GM18868 (cell line): ENCODE measurements at regions not wholly inside any gene's neighbourhood (a gene's known extent, or its start where the extent isn't known, plus 50 kb on each side); places are given as distances from the start of the nearest gene placed in this dataset.
"Not testable (repeated sequence)": the region's sequence is repeated elsewhere in the genome, so short reads cannot be mapped to it uniquely, and the experiment has no call there.

Source experiments
- ATAC-seq: cut with Tn5 transposase; IDR thresholded peaks from one replicate; pipeline ENCODE4 v1.9.1; 2021; ENCODE audit warnings: mild to moderate bottlenecking, moderate library complexity; ENCODE audit not compliant: unreplicated experiment

- ATAC-seq: peak; percentile 67
These were observed 425.5 kb upstream of the FTMT start for GRCh38 chr5:121426153-121426552.

DNA sequence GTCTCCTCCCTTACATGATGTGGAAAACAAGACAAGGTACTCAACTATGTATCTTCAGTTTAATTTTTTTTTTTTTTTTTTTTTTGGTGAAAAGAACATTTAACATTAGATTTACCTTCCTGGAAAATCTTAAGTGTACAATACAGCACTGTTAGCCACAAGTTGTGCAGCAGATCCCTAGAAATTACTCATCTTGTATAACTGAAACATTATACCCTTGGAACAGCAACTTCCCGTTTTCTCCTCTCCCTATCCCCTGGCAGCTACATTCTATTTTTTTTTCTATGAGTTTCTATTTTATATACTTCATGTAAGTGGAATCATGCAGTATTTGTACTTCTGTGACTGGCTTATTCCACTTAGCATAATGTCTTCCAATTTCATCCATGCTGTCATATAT lies 421.9 kb upstream of the FTMT start:
- no peak for ATAC-seq

- ATAC-seq: no peak
These were observed 421.1 kb upstream of the FTMT start for GRCh38 chr5:121430538-121430937.

DNA sequence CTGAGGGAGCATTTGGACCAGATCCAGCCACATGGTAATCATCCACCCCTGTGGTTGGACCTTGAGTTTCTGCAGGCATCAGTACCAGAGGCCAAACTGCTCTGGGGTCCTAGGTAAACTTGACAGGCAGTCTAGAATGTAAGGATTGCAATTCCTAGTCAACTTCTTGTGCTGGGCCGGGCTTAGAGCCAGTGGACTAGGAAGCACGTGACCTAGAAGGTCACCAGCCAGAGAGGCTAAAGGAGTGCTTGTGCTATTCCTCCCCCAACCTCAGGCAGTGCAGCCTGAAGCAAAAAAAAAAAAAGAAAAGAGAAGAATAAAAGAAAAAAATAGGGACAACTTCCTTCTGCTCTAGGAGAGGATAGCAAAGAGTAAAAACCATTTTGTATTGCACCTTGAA lies 406.2 kb upstream of the FTMT start:
- ATAC-seq: no peak

DNA sequence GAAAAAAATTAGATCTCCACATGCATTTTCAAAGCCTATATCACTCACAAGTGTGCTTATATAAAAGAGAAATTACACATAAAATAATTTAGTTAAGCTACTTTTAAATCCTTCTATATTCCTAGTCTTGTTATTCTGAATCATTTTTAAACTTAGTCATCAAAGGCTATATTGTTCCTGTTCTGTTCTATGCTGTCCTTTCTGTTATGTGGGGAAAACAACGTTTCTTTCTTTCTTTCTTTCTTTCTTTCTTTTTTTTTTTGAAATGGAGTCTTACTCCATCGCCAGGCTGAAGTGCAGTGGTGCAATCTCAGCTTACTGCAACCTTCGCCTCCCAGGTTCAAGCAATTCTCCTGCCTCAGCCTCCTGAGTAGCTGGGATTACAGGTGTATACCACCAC lies 389.2 kb upstream of the FTMT start:
- no peak for ATAC-seq

DNA sequence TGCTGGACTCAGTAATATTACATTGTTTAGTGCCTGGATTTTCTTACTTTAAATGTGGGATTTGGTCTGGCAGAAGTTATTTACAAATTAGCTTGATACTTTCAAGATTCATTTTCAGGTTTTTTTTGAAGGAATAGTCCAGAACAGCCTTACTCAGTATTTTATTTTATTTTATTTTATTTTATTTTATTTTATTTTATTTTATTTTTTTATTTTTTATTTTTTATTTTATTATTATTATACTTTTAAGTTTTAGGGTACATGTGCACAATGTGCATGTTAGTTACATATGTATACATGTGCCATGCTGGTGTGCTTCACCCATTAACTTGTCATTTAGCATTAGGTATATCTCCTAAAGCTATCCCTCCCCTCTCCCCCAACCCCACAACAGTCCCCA lies 380.5 kb upstream of the FTMT start:
- not testable (repeated sequence) for ATAC-seq

- ATAC-seq: no peak
These were observed 373.0 kb upstream of the FTMT start for GRCh38 chr5:121478636-121479035.

GRCh38 chr5:121479337-121479736 lies 372.3 kb upstream of the FTMT start:
- ATAC-seq: no peak

DNA sequence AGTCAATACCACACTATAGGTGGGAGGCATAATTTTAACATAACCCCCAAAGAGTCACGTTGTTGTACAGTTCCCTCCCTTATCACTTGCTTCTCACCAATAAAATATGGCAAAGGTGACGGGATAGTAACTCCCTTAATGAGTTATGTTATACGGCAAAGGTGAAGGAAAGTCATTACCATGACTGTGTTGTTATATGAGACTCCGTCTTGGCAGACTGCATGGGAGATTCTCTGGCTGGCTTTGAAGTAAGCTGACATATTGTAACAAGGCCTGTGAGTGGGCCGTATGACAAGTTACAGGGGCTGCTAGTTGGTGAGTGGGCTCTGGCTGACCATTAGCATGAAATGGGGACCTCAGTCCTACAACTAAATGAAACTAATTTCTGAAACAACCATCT lies 366.4 kb upstream of the FTMT start:
- no peak for ATAC-seq

- not testable (repeated sequence) for ATAC-seq
These were observed 365.7 kb upstream of the FTMT start for GRCh38 chr5:121485999-121486398.

GRCh38 chr5:121489972-121490371 lies 361.7 kb upstream of the FTMT start:
- no peak for ATAC-seq

DNA sequence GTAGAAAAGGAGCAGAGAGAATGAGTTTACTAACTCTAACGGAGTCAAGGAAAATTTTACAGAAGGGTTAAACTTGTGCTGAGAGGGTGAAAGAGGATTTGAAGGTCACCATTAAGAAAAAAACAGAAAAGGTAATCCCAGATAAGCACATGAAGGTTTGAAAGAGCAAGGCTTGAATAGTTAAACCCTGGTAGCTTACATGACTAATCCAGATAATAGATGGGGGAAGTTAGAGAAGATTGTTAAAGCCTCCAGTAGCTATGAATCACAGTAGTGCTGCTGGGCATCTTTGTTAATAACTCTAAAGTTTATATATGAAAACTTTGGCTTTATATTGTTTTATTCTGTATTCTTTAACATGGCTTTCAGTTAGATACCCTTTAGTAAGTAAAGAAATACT lies 354.5 kb upstream of the FTMT start:
- ATAC-seq: no peak

GRCh38 chr5:121500310-121500709 lies 351.4 kb upstream of the FTMT start:
- ATAC-seq: no peak

DNA sequence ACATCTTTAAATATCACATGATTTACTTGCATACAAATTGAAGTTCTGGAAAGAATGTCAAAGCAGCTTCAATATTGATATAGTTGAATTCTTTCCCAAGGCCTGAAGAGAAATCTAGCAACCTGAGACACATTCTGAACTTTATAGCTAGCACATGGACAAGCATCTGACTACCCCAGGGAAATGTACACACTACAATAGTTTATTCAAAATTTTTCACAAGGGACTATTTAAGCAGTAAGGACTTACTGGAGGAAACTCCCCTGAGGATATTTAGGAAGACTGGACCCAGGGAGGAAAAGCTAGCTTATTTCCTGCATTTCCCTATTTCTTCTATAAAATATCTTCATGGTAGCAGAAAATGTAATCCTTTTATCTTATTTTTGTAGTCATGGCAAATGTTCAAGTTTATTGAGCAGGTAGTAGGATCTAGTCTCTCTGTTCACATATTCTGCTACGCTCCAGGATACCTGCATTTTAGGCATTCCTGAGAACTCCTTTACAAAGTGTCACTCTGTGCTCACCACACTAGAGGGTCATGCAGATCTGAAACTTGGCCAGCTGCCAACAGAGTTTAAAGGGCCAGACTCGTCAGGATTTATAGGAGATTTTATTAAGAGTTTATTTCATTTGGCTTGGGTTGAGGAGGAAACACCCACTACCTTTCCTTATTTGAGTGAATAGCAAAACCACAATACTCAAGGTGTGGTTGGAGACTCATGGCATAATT lies 348.4 kb upstream of the FTMT start:
- no peak for ATAC-seq

DNA sequence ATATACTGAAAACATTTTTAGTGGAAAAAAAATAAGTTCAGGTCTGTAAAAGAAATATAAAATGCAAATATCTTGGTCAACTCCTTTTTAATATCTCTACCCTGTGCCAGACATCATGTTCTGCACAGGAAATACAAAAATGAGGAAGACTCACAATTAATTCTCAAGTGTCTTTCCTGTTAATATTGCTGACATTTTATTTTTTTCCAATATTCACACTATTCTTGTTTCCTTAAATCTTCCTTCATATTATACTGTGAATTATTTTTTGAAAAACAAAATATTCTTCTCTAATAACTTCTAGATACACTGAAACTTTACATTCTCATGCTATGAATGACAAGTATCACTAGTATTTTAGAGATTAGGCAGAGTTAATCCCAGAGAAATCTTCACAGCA lies 334.7 kb upstream of the FTMT start:
- no peak for ATAC-seq

DNA sequence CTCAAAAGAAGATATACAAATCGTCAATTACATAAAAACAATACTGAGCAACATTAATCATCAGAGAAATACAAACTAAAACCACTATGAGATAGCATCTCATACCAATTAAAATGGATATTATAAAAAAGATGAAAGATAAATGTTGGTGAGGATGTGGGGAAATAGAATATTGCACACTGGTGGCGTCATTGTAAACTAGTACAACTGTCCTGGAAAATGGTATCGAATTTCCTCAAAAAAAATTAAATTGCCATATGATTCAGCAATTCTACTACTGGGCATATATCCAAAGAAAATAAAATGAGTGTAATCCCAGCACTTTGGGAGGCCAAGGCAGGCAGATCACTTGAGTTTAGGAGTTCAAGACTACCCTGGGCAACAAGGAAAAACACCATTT lies 326.0 kb upstream of the FTMT start:
- no peak for ATAC-seq

GRCh38 chr5:121526908-121527307 lies 324.8 kb upstream of the FTMT start:
- ATAC-seq: no peak

DNA sequence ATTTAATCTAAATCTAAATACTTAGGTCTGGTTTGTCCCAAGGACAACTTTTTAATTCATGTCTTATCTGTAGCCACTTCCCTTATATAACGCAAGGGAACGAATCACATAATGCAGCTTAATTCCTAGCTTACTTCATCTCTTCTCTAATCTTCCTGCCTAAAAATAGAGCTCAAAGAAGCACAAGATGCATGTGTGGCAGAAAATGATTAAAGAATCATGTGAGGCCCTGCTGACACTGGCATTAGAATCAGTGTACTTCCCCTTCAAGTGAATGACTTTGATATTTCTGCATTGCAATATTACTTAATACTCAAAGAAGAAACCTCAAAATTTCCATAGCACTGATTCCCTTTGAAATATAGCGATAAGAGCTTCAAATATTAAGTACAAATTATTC lies 317.9 kb upstream of the FTMT start:
- ATAC-seq: no peak

GRCh38 chr5:121550989-121551388 lies 300.7 kb upstream of the FTMT start:
- ATAC-seq: no peak

DNA sequence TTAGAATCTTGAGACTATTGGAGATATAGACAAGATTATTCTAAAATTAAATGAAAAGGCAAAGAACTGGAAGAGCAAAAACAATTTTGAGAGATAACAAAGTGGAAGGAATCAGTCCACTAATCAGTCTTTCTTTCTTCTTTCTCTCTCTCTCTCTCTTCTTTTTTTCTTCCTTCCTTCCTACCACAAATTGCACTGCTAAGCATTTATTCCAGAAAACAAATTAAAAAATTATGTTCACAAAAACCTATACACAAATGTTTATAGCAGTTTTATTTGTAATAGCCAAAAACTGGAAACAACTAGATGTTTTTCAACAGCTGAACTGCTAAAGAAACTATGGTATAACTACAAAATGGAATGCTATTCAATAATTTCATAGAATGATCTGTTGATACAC lies 291.9 kb upstream of the FTMT start:
- ATAC-seq: no peak

DNA sequence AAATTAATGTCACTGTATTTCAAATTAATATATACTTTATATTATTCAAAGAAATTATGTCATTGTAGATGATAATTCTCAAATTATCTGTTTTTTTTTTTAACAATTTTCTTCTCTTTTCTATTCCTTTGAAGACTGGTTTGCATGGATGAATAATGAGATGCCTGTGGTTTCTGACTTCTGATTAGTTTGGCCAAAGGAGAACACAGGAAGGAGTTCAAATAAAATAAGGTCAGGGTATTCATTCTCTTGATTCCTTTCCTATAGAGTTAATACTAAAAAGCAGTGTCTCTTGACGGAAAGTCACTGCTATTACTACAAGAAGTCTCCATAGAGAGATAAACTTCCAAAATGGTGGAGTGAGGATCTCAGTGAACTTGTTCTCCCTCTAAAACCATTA lies 279.6 kb upstream of the FTMT start:
- ATAC-seq: no peak

GRCh38 chr5:121573721-121574382 lies 277.8 kb upstream of the FTMT start:
- ATAC-seq: no peak

GRCh38 chr5:121581588-121581987 lies 270.1 kb upstream of the FTMT start:
- ATAC-seq: no peak
